ENCODE measurements at regions not wholly inside any gene's neighbourhood (a gene's known extent, or its start where the extent isn't known, plus 50 kb on each side); places are given as distances from the start of the nearest gene placed in this dataset.
A peak's percentile ranks its signal among the peaks of the same experiment; 100 is the strongest.

- TF ChIP-seq, protein P1, sequence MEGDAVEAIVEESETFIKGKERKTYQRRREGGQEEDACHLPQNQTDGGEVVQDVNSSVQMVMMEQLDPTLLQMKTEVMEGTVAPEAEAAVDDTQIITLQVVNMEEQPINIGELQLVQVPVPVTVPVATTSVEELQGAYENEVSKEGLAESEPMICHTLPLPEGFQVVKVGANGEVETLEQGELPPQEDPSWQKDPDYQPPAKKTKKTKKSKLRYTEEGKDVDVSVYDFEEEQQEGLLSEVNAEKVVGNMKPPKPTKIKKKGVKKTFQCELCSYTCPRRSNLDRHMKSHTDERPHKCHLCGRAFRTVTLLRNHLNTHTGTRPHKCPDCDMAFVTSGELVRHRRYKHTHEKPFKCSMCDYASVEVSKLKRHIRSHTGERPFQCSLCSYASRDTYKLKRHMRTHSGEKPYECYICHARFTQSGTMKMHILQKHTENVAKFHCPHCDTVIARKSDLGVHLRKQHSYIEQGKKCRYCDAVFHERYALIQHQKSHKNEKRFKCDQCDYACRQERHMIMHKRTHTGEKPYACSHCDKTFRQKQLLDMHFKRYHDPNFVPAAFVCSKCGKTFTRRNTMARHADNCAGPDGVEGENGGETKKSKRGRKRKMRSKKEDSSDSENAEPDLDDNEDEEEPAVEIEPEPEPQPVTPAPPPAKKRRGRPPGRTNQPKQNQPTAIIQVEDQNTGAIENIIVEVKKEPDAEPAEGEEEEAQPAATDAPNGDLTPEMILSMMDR (IDR thresholded peaks at IDR 0.05) = peak in 2 of 3 donors; percentile 62 to 72
- TF ChIP-seq POLR2AphosphoS5 (IDR thresholded peaks at IDR 0.05) (no peak), POLR2A (IDR thresholded peaks at IDR 0.05) (no peak)
- intact Hi-C loops (cut with DNase I; ENCODE audit: low total_unique reads) = no loop called here
- Histone ChIP-seq H3K4me3 (peak overlapping the region in 1 of 3 donors; percentile 26), H3K27ac (no peak overlapping the region), H3K36me3 (no peaks in the 10 kb centered on the region), H3K27me3 (no peaks in the 10 kb centered on the region), H3K4me1 (no peaks in the 10 kb centered on the region), H3K9me3 (no peaks in the 10 kb centered on the region)
- no peak for DNase-seq (ENCODE audit: low spot score in 2 of 2)
These were observed 145.3 kb upstream of the PRSS1 start for GRCh38 chr7:142603870-142604448.

DNA sequence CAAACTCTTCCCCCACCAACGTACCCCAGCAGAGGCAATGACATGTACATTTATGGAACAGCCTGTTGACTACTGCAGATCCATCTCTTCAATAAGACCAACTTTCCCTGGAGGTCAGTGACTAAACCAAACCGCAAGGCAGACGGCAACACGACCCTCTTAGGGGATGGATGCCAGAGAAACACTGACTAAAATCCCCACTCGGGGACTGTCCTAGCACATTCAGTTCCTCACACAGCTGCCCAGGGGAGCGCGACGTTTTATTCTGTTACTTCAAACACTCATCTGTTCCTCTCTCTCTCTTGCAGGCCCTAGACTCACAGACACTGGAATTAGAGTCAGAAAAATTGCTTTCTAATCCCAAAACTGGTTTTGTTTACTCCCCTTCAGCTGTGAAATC lies 146.5 kb upstream of the PRSS1 start:
- no peak overlapping the region for H3K27ac ChIP-seq
- DNase-seq (ENCODE audit: low spot score in 2 of 2) = no peak
- H3K27me3 ChIP-seq = no peaks in the 10 kb centered on the region
- no peaks in the 10 kb centered on the region for H3K9me3 ChIP-seq
- H3K36me3 ChIP-seq = no peaks in the 10 kb centered on the region
- no peak overlapping the region for H3K4me3 ChIP-seq
- H3K4me1 ChIP-seq = no peaks in the 10 kb centered on the region
- intact Hi-C loops (cut with DNase I; ENCODE audit: low total_unique reads) = no loop called here
- TF ChIP-seq, protein P1 (IDR thresholded peaks at IDR 0.05) = no peak
- TF ChIP-seq POLR2AphosphoS5 (IDR thresholded peaks at IDR 0.05) (no peak), POLR2A (IDR thresholded peaks at IDR 0.05) (no peak)

DNA sequence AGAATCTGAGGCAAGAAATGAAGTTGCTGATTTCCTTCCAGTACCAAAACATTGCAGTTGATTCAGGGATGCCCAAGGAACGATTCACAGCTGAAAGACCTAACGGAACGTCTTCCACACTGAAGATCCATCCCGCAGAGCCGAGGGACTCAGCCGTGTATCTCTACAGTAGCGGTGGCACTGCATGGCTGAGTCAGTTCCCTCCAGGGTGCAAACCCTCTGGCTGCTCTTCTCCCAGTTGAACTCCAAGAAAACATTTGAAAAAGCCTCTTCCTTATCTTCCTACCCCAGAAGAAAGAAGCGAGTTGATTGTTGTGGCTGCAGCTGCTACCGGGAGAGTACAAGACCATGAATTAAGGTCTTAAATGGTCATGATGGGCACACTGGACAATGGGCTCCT lies 147.1 kb upstream of the PRSS1 start:
- no peaks in the 10 kb centered on the region for H3K27me3 ChIP-seq
- DNase-seq (ENCODE audit: low spot score in 2 of 2) = no peak
- intact Hi-C loops (cut with DNase I; ENCODE audit: low total_unique reads) = no loop called here
- no peak overlapping the region for H3K4me3 ChIP-seq
- H3K4me1 ChIP-seq = no peaks in the 10 kb centered on the region
- TF ChIP-seq POLR2A (IDR thresholded peaks at IDR 0.05) (no peak), POLR2AphosphoS5 (IDR thresholded peaks at IDR 0.05) (no peak)
- TF ChIP-seq, protein P1 (IDR thresholded peaks at IDR 0.05) = no peak
- no peaks in the 10 kb centered on the region for H3K36me3 ChIP-seq
- no peaks in the 10 kb centered on the region for H3K9me3 ChIP-seq
- H3K27ac ChIP-seq = no peak overlapping the region

DNA sequence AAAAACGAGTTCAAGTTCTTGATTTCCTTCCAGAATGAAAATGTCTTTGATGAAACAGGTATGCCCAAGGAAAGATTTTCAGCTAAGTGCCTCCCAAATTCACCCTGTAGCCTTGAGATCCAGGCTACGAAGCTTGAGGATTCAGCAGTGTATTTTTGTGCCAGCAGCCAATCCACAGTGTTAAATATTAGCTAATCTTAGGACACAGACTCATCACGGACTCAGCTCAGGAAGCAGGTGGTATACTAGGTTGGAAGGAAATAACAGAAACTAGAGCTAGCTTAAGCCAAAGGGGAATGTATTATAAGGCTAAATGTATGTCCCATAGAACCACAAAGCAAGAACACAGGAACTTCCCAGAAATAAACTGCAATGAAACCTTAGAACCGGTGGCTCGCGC lies 151.0 kb upstream of the PRSS1 start:
- TF ChIP-seq, protein P1 (IDR thresholded peaks at IDR 0.05) = no peak
- TF ChIP-seq POLR2A (IDR thresholded peaks at IDR 0.05) = no peak
- TF ChIP-seq POLR2AphosphoS5 (IDR thresholded peaks at IDR 0.05) = no peak
- DNase-seq (ENCODE audit: low spot score in 2 of 2) = no peak
- Histone ChIP-seq H3K36me3 (no peaks in the 10 kb centered on the region), H3K4me3 (no peak overlapping the region), H3K4me1 (no peaks in the 10 kb centered on the region), H3K27me3 (no peaks in the 10 kb centered on the region), H3K27ac (no peak overlapping the region), H3K9me3 (no peaks in the 10 kb centered on the region)
- intact Hi-C loops (cut with DNase I; ENCODE audit: low total_unique reads) = no loop called here

GRCh38 chr7:142597547-142597946 lies 151.7 kb upstream of the PRSS1 start:
- no peak for DNase-seq (ENCODE audit: low spot score in 2 of 2)
- no peak overlapping the region for H3K4me3 ChIP-seq
- H3K4me1 ChIP-seq = no peaks in the 10 kb centered on the region
- TF ChIP-seq POLR2A (IDR thresholded peaks at IDR 0.05) = no peak
- TF ChIP-seq, protein P1 (IDR thresholded peaks at IDR 0.05) = no peak
- no peak for TF ChIP-seq POLR2AphosphoS5 (IDR thresholded peaks at IDR 0.05)
- no peaks in the 10 kb centered on the region for H3K9me3 ChIP-seq
- intact Hi-C loops (cut with DNase I; ENCODE audit: low total_unique reads) = no loop called here
- no peaks in the 10 kb centered on the region for H3K36me3 ChIP-seq
- H3K27me3 ChIP-seq = no peaks in the 10 kb centered on the region
- no peak overlapping the region for H3K27ac ChIP-seq

Measured in breast epithelium (tissue), 4 donors.